HG03025 (cell line): ENCODE measurements at regions not wholly inside any gene's neighbourhood (a gene's known extent, or its start where the extent isn't known, plus 50 kb on each side); places are given as distances from the start of the nearest gene placed in this dataset.
"Not testable (repeated sequence)": the region's sequence is repeated elsewhere in the genome, so short reads cannot be mapped to it uniquely, and the experiment has no call there.

Source experiments
- ATAC-seq: cut with Tn5 transposase; IDR thresholded peaks from one replicate; pipeline ENCODE4 v1.9.1; 2021; ENCODE audit warnings: mild to moderate bottlenecking, moderate library complexity; ENCODE audit not compliant: unreplicated experiment, low FRiP score

- ATAC-seq: no peak
Observed at GRCh38 chr3:23136054-23136453, 67.1 kb upstream of the UBE2E2 start.

GRCh38 chr3:23144051-23144450 lies 59.1 kb upstream of the UBE2E2 start:
- ATAC-seq: not testable (repeated sequence)

- no peak for ATAC-seq
Observed at GRCh38 chr3:23146163-23146562, 57.0 kb upstream of the UBE2E2 start.

GRCh38 chr3:23152989-23153388 lies 50.1 kb upstream of the UBE2E2 start:
- ATAC-seq: no peak
